GM23248 (cell line): ENCODE measurements at regions not wholly inside any gene's neighbourhood (a gene's known extent, or its start where the extent isn't known, plus 50 kb on each side); places are given as distances from the start of the nearest gene placed in this dataset.

Source experiments
- EZH2 ChIP-seq: fragments of 200-600 bp; sonication (generic); IDR thresholded peaks from 2 replicates; pipeline ENCODE4 v1.6.1; 2018; ENCODE audit warnings: antibody characterized with exemption, mild to moderate bottlenecking; ENCODE audit not compliant: insufficient read depth, poor library complexity, severe bottlenecking
- EZH2phosphoT487 ChIP-seq: fragments of 200-600 bp; sonication (generic); IDR thresholded peaks from 2 replicates; pipeline ENCODE4 v1.6.1; 2018; ENCODE audit warnings: antibody characterized with exemption, moderate library complexity, mild to moderate bottlenecking, low read depth; ENCODE audit not compliant: insufficient read depth

- no peak for TF ChIP-seq EZH2phosphoT487
- TF ChIP-seq EZH2 = no peak
Observed at GRCh38 chr5:30104872-30105596, 1088.5 kb upstream of the CDH6 start.
